GM23248 (cell line): ENCODE measurements at regions not wholly inside any gene's neighbourhood (a gene's known extent, or its start where the extent isn't known, plus 50 kb on each side); places are given as distances from the start of the nearest gene placed in this dataset.
"Not testable (repeated sequence)": the region's sequence is repeated elsewhere in the genome, so short reads cannot be mapped to it uniquely, and the experiment has no call there.

Experiments
- DNase-seq: peaks from one replicate; pipeline ENCODE4 v3.0.0-alpha.2; 2015
- H2AFZ ChIP-seq: fragments of 200-600 bp; sonication (generic); 2 replicates; pipeline ENCODE4 v1.6.1; 2016; ENCODE audit warnings: antibody characterized with exemption
- H3F3A ChIP-seq: fragments of 200-600 bp; sonication (generic); 2 replicates; pipeline ENCODE4 v1.6.1; 2016; ENCODE audit warnings: mild to moderate bottlenecking, antibody characterized with exemption, mixed run types; ENCODE audit not compliant: insufficient read depth
- H3K27ac ChIP-seq: fragments of 200-600 bp; sonication (generic); 2 replicates; pipeline ENCODE4 v1.5.1; 2016; ENCODE audit warnings: mild to moderate bottlenecking
- H3K27me3 ChIP-seq: fragments of 200-600 bp; sonication (generic); replicated peaks from 2 replicates; pipeline ENCODE4 v1.6.1; 2016; ENCODE audit warnings: mild to moderate bottlenecking; ENCODE audit not compliant: insufficient read depth
- H3K36me3 ChIP-seq: fragments of 200-600 bp; sonication (generic); 2 replicates; pipeline ENCODE4 v1.6.1; 2016; ENCODE audit warnings: low read depth, mild to moderate bottlenecking
- H3K4me1 ChIP-seq: fragments of 200-600 bp; sonication (generic); 2 replicates; pipeline ENCODE4 v1.6.1; 2016; ENCODE audit warnings: mild to moderate bottlenecking; ENCODE audit not compliant: insufficient read depth
- H3K4me2 ChIP-seq: fragments of 200-600 bp; sonication (generic); one replicate; pipeline ENCODE4 v1.6.1; 2016; ENCODE audit warnings: mild to moderate bottlenecking; ENCODE audit not compliant: unreplicated experiment
- H3K4me3 ChIP-seq: fragments of 200-600 bp; sonication (generic); 2 replicates; pipeline ENCODE4 v1.5.1; 2016; ENCODE audit warnings: mild to moderate bottlenecking
- H3K79me2 ChIP-seq: fragments of 200-600 bp; sonication (generic); 2 replicates; pipeline ENCODE4 v1.6.1; 2016; ENCODE audit warnings: mild to moderate bottlenecking; ENCODE audit not compliant: insufficient read depth
- H3K9ac ChIP-seq: fragments of 200-600 bp; sonication (generic); 2 replicates; pipeline ENCODE4 v1.6.1; 2016; ENCODE audit warnings: mild to moderate bottlenecking
- H3K9me2 ChIP-seq: fragments of 200-600 bp; sonication (generic); 2 replicates; pipeline ENCODE4 v1.6.1; 2016; ENCODE audit warnings: mixed run types, mild to moderate bottlenecking, moderate library complexity; ENCODE audit not compliant: insufficient read depth
- H3K9me3 ChIP-seq: fragments of 200-600 bp; sonication (generic); one replicate; pipeline ENCODE4 v1.6.1; 2017; ENCODE audit warnings: low read depth
- H4K20me1 ChIP-seq: fragments of 200-600 bp; sonication (generic); 2 replicates; pipeline ENCODE4 v1.6.0; 2016; ENCODE audit not compliant: insufficient read depth
- EZH2 ChIP-seq: fragments of 200-600 bp; sonication (generic); IDR thresholded peaks from 2 replicates; pipeline ENCODE4 v1.6.1; 2018; ENCODE audit warnings: antibody characterized with exemption, mild to moderate bottlenecking; ENCODE audit not compliant: insufficient read depth, poor library complexity, severe bottlenecking
- EZH2phosphoT487 ChIP-seq: fragments of 200-600 bp; sonication (generic); IDR thresholded peaks from 2 replicates; pipeline ENCODE4 v1.6.1; 2018; ENCODE audit warnings: antibody characterized with exemption, moderate library complexity, mild to moderate bottlenecking, low read depth; ENCODE audit not compliant: insufficient read depth
- WGBS, 2 experiments: methylation state at CpG; one replicate each; pipeline ENCODE4 v1.1.6; 2015 to 2017; ENCODE audit warnings: low lambda C conversion rate in 2 of 2, low coverage in 1 of 2; ENCODE audit errors: missing lambda C conversion rate in 2 of 2; 5-methylcytosine and 5-hydroxymethylcytosine counted together
- in situ Hi-C: fragments of 300-500 bp; cut with MboI; formaldehyde crosslinking; loops from 2 replicates; pipeline ENCODE4 v1.15.0; 2020

- H3K36me3 ChIP-seq: no peaks in the 10 kb centered on the region
- TF ChIP-seq EZH2phosphoT487: no peak
- TF ChIP-seq EZH2: no peak
- no peaks in the 10 kb centered on the region for H4K20me1 ChIP-seq
- H3K4me2 ChIP-seq: no peak overlapping the region
- no peak overlapping the region for H2AFZ ChIP-seq
- H3K9me3 ChIP-seq: no peaks in the 10 kb centered on the region
- H3K9me2 ChIP-seq: no peaks in the 10 kb centered on the region
- H3K27ac ChIP-seq: no peak overlapping the region
- H3K9ac ChIP-seq: no peak overlapping the region
- H3K27me3 ChIP-seq: no peaks in the 10 kb centered on the region
- H3F3A ChIP-seq: no peaks in the 10 kb centered on the region
- in situ Hi-C loops: no loop called here
- no peaks in the 10 kb centered on the region for H3K79me2 ChIP-seq
- 10 to 20% methylated on average over 1 of the region's 1 CpG for WGBS, 2 experiments
- peak; percentile 0 for DNase-seq
- no peaks in the 10 kb centered on the region for H3K4me1 ChIP-seq
- no peak overlapping the region for H3K4me3 ChIP-seq
These were observed 310.0 kb downstream of the PPP1R3A start for GRCh38 chr7:113608782-113609181.

- TF ChIP-seq EZH2 (no peak), EZH2phosphoT487 (no peak)
- Histone ChIP-seq H3K4me2 (no peak overlapping the region), H3K79me2 (no peaks in the 10 kb centered on the region), H3K36me3 (no peaks in the 10 kb centered on the region), H3K27ac (no peak overlapping the region), H3K4me3 (no peak overlapping the region), H4K20me1 (no peaks in the 10 kb centered on the region), H3K4me1 (no peaks in the 10 kb centered on the region), H3K27me3 (no peaks in the 10 kb centered on the region), H2AFZ (no peak overlapping the region), H3K9ac (no peak overlapping the region), H3K9me3 (no peaks in the 10 kb centered on the region), H3F3A (no peaks in the 10 kb centered on the region), H3K9me2 (no peaks in the 10 kb centered on the region)
- 13 to 14% methylated on average over 3 of the region's 3 CpGs for WGBS, 2 experiments
- DNase-seq: no peak
- in situ Hi-C loops: no loop called here
These were observed 312.5 kb downstream of the PPP1R3A start for GRCh38 chr7:113606325-113606724.

GRCh38 chr7:113600428-113600827 is 318.4 kb downstream of the PPP1R3A start:
- WGBS, 2 experiments: 4 to 15% methylated on average over 2 of the region's 2 CpGs
- H3K9ac ChIP-seq, H3K79me2 ChIP-seq, H3K27me3 ChIP-seq, H3K9me2 ChIP-seq, H3K9me3 ChIP-seq, H3K4me2 ChIP-seq, H3K4me1 ChIP-seq, H3K4me3 ChIP-seq, H3F3A ChIP-seq, H3K36me3 ChIP-seq, H3K27ac ChIP-seq, H2AFZ ChIP-seq, in situ Hi-C loops, H4K20me1 ChIP-seq, DNase-seq: not testable (repeated sequence)

- H3K27me3 ChIP-seq, H3K79me2 ChIP-seq, H3K4me1 ChIP-seq, H3K9ac ChIP-seq, H2AFZ ChIP-seq, H3K9me2 ChIP-seq, in situ Hi-C loops, H3K9me3 ChIP-seq, H3K4me2 ChIP-seq, DNase-seq, H3K27ac ChIP-seq, H4K20me1 ChIP-seq, H3K36me3 ChIP-seq, H3F3A ChIP-seq, H3K4me3 ChIP-seq: not testable (repeated sequence)
- WGBS, 2 experiments: 62 to 68% methylated on average over 17 to 30 of the region's 30 CpGs
These were observed 325.4 kb downstream of the PPP1R3A start for GRCh38 chr7:113593455-113593854.

- H3K9me3 ChIP-seq, in situ Hi-C loops, H3K4me1 ChIP-seq, H3F3A ChIP-seq, DNase-seq, H3K4me2 ChIP-seq, H3K9ac ChIP-seq, H3K79me2 ChIP-seq, H3K27me3 ChIP-seq, H4K20me1 ChIP-seq, H2AFZ ChIP-seq, H3K9me2 ChIP-seq, H3K36me3 ChIP-seq, H3K4me3 ChIP-seq, H3K27ac ChIP-seq: not testable (repeated sequence)
- WGBS, 2 experiments: 62 to 72% methylated on average over 4 to 7 of the region's 8 CpGs
These were observed 325.9 kb downstream of the PPP1R3A start for GRCh38 chr7:113592924-113593323.
